Thymus (tissue), 11 donors: ENCODE measurements at regions not wholly inside any gene's neighbourhood (a gene's known extent, or its start where the extent isn't known, plus 50 kb on each side); places are given as distances from the start of the nearest gene placed in this dataset.
"Not testable (repeated sequence)": the region's sequence is repeated elsewhere in the genome, so short reads cannot be mapped to it uniquely, and the experiment has no call there.

Experiments
- DNase-seq, 9 donors: peaks; one replicate each; pipeline ENCODE4 v3.0.0-alpha.2; 2013; ENCODE audit warnings: low spot score in 9 of 9, low read depth in 6 of 9, missing footprints in 1 of 9
- H3K27ac ChIP-seq, 2 donors: one replicate each; pipeline ENCODE4 v1.5.1; 2013; ENCODE audit warnings: control low read depth in 1 of 2, low read depth in 1 of 2, low read length in 1 of 2, mild to moderate bottlenecking in 1 of 2, moderate library complexity in 1 of 2
- H3K27me3 ChIP-seq, 2 donors: one replicate each; pipeline ENCODE4 v1.5.1; 2013; ENCODE audit warnings: low read length in 1 of 2; ENCODE audit not compliant: control insufficient read depth in 2 of 2, insufficient read depth in 1 of 2
- H3K36me3 ChIP-seq, 2 donors: one replicate each; pipeline ENCODE4 v1.5.1; 2013; ENCODE audit warnings: low read length in 1 of 2, mild to moderate bottlenecking in 1 of 2, moderate library complexity in 1 of 2; ENCODE audit not compliant: control insufficient read depth in 2 of 2, insufficient read depth in 2 of 2
- H3K4me1 ChIP-seq, 2 donors: one replicate each; pipeline ENCODE4 v1.5.1; 2013; ENCODE audit warnings: low read length in 2 of 2; ENCODE audit not compliant: control insufficient read depth in 2 of 2, insufficient read depth in 2 of 2
- H3K4me3 ChIP-seq, 2 donors: one replicate each; pipeline ENCODE4 v1.5.1; 2013; ENCODE audit warnings: low read length in 2 of 2, control low read depth in 1 of 2, mild to moderate bottlenecking in 1 of 2
- H3K9me3 ChIP-seq, 2 donors: one replicate each; pipeline ENCODE4 v1.5.1; 2013; ENCODE audit warnings: low read length in 1 of 2, mild to moderate bottlenecking in 1 of 2; ENCODE audit not compliant: control insufficient read depth in 2 of 2, insufficient read depth in 1 of 2
- WGBS: extraction: QIAGEN DNeasy Blood & Tissue Kit; methylation state at CpG from one replicate; pipeline ENCODE4 v1.1.7; 2013; 5-methylcytosine and 5-hydroxymethylcytosine counted together
- donor health status: healthy.

DNA sequence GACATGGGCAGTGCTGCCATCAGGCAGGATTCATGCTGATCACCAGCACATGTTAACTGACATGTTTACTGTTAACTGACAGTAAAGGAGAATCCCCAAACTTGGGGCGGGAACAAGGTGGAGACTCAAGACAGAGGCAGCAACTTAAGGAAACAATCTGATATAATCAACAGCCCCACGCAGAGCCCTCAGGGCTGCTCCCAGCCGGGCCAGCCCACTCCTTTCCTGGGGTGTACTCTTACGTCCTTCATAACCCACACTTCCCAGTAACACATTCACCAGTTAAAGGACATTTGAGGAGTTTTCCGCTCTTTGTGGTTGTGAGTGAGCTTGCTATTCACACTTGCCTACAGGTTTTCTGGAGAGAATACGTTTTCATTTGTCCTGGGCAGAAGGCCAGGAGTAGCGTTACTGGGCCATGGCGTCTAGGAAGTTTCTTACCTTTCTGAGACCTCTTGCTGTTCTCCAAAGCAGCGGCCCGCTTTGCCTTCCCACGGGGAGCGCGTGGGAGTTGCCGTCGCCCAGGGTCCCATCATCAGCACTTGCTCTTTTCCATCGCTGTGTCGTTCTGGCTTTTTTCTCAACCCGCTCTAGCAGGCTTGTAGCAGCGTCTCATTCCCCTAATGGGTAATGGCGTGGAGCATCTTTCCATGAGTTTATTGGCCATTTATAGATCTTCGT lies 56.4 kb downstream of the FOXF2 start:
- 86% methylated on average over 21 of the region's 21 CpGs for WGBS
- no peaks in the 10 kb centered on the region for H3K36me3 ChIP-seq
- H3K9me3 ChIP-seq = no peaks in the 10 kb centered on the region
- peaks cover 0 to 2% of the 10 kb centered on the region in 2 donors for H3K27me3 ChIP-seq
- H3K4me1 ChIP-seq = no peaks in the 10 kb centered on the region
- no peak overlapping the region for H3K4me3 ChIP-seq
- no peak for DNase-seq
- no peak overlapping the region for H3K27ac ChIP-seq

DNA sequence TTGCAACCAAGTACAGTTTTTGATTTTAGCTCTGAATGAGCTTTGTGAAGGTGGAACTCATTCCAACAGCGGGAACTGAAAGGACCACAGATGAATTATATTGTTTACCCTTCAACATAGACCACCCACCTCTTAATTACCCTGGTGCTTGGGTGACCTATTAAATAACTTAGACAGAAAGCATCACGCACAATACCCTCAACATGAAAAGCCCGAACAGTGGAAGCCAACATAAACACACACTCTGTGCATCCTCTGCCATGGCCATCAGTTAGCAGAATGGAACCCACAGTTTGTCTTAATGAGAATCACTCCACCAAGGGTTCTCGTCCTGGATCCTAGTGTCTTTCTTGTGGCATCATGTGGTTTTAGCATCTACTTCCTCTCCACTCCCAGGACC lies 60.5 kb downstream of the FOXF2 start:
- H3K4me1 ChIP-seq = no peaks in the 10 kb centered on the region
- H3K4me3 ChIP-seq = no peak overlapping the region
- DNase-seq = no peak
- WGBS = 87% methylated on average over 4 of the region's 4 CpGs
- H3K27ac ChIP-seq = no peak overlapping the region
- H3K27me3 ChIP-seq = peaks cover 0 to 2% of the 10 kb centered on the region in 2 donors
- no peaks in the 10 kb centered on the region for H3K36me3 ChIP-seq
- H3K9me3 ChIP-seq = no peaks in the 10 kb centered on the region

DNA sequence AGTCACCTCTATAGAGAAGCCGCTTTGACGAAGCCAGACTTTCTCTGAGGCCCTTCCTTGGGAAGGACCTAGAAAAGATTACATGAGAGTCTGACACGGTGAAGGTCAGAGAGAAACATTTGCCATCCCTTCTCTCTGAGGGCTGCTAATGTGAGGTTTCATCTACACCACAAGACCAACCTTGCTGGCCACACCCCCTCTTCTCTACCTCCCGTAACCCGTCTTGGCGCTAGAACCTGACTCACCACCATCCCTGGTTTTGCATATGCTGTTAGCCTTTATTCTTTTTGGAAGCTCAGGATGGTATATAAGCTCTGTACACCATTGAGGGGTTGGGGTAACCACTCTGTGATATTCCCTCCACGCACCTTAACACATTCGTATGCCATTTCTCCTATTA lies 63.6 kb downstream of the FOXF2 start:
- Histone ChIP-seq H3K4me3 (no peak overlapping the region), H3K36me3 (no peaks in the 10 kb centered on the region), H3K27ac (no peak overlapping the region), H3K4me1 (no peaks in the 10 kb centered on the region), H3K27me3 (peaks cover 0 to 2% of the 10 kb centered on the region in 2 donors), H3K9me3 (no peaks in the 10 kb centered on the region)
- DNase-seq = no peak
- WGBS = 98% methylated on average over 8 of the region's 8 CpGs

DNA sequence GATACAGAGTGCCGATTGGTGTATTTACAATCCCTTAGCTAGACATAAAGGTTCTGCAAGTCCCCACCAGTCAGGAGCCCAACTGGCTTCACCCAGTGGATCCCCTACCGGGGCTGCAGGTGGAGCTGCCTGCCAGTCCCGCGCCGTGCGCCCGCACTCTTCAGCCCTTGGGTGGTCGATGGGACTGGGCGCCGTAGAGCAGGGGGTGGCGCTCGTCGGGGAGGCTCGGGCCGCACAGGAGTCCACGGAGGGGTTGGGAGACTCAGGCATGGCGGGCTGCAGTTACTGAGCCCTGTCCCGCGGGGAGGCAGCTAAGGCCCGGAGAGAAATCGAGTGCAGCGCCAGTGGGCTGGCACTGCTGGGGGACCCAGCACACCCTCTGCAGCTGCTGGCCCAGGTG lies 67.4 kb downstream of the FOXF2 start:
- not testable (repeated sequence) for H3K36me3 ChIP-seq, H3K9me3 ChIP-seq
- WGBS = over 99% methylated on average over 22 of the region's 22 CpGs

DNA sequence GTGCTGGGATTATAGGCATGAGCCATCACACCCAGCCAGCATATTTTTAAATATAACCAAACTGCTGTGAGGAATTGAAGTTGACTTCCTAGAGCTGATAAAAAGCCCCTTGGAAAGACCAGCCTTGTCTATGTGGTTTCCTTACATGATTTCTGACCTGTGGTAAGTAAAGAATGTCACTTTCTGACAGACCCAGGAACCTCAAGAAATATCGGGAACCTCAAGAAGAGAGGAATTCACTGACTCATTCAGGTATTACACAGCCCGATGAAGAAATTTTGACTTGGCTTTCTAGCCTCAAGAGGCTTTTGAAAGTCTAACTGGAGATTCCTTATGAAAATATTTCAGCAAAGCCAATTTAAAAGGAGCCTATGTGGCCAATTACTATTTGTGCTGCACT lies 71.8 kb downstream of the FOXF2 start:
- Histone ChIP-seq H3K27me3 (no peaks in the 10 kb centered on the region), H3K4me3 (no peak overlapping the region), H3K36me3 (no peaks in the 10 kb centered on the region), H3K4me1 (no peaks in the 10 kb centered on the region), H3K27ac (no peak overlapping the region), H3K9me3 (no peaks in the 10 kb centered on the region)
- no peak for DNase-seq
- 50% methylated on average over 2 of the region's 2 CpGs for WGBS

More for the DNA sequence above, 67.4 kb downstream of the FOXF2 start:
- not testable (repeated sequence) for H3K4me3 ChIP-seq, H3K4me1 ChIP-seq, H3K27ac ChIP-seq, H3K27me3 ChIP-seq, DNase-seq

DNA sequence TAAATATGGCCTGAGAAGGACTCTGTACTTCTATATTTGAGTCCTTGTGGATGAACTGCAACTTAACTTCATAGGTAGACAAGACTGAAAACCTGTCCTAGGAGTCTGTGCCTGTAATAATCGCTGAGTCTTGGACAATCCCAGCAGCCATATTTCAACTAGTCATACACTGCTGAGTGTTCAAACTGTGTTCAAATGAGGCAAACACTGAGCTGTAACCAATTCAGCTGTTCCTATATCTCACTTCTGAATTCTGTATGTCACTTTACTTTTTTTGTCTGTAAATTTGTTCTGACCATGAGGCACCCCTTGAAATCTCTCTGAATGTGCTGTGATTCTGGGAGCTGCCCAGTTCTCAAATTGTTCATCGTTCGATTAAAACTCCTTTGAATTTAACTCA lies 72.4 kb downstream of the FOXF2 start:
- DNase-seq = no peak
- Histone ChIP-seq H3K9me3 (no peaks in the 10 kb centered on the region), H3K4me1 (no peaks in the 10 kb centered on the region), H3K27me3 (no peaks in the 10 kb centered on the region), H3K36me3 (no peaks in the 10 kb centered on the region), H3K27ac (no peak overlapping the region), H3K4me3 (no peak overlapping the region)
- over 99% methylated on average over 3 of the region's 3 CpGs for WGBS

DNA sequence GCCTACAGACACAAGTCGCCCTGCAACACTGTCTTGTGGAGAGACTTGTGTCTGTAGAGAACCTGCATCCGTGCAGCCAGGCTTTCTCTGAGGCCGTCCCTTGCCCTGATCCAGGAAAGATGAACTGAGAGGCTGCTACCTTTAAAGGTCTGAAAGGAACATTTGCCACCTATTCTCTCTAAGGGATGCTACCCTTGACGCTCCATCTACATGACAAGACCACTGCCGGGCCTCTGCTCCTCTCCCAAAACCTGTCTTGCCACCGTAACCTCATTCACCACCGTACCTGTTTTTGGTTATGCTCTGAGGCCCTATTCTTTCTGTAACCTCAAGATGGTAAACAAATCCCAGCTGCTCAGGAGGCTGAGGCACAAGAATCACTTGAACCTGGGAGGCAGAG lies 73.9 kb downstream of the FOXF2 start:
- H3K27me3 ChIP-seq = no peaks in the 10 kb centered on the region
- no peaks in the 10 kb centered on the region for H3K9me3 ChIP-seq
- no peaks in the 10 kb centered on the region for H3K4me1 ChIP-seq
- H3K36me3 ChIP-seq = no peaks in the 10 kb centered on the region
- no peak overlapping the region for H3K4me3 ChIP-seq
- DNase-seq = no peak
- WGBS = 87% methylated on average over 7 of the region's 7 CpGs
- H3K27ac ChIP-seq = no peak overlapping the region

DNA sequence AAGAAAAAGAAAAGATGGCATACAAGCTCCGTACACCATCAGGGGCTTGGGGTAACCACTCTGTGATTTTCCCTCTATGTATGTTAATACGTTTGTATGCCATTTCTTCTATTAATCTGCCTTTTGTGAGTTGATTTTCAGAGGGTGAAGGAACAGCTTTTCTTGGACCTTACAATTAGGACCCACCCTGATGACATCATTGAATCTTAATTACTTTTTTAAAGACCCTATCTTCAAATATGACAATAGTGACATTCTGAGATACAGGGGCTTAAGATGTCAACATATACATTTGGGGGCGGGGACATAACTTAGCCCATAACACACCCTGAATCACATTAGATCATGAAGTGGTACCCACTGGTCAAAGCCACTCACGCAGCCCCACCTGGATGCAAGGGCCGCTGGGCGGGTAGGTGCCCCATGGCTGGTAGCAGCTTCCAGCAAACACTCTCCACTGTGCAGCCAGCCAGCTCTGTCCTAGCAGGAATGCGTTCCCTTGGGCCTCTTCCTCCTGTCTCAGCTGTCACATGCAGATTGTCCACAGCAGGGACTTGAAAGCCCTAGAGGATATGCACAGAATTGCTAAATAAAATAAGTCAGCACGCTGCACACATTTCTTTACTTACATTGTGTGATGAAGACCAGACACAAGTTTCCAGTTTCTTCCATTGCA lies 74.5 kb downstream of the FOXF2 start:
- no peaks in the 10 kb centered on the region for H3K9me3 ChIP-seq
- 94% methylated on average over 8 of the region's 8 CpGs for WGBS
- H3K4me3 ChIP-seq = no peak overlapping the region
- no peak for DNase-seq
- no peaks in the 10 kb centered on the region for H3K4me1 ChIP-seq
- H3K36me3 ChIP-seq = no peaks in the 10 kb centered on the region
- H3K27ac ChIP-seq = no peak overlapping the region
- no peaks in the 10 kb centered on the region for H3K27me3 ChIP-seq

DNA sequence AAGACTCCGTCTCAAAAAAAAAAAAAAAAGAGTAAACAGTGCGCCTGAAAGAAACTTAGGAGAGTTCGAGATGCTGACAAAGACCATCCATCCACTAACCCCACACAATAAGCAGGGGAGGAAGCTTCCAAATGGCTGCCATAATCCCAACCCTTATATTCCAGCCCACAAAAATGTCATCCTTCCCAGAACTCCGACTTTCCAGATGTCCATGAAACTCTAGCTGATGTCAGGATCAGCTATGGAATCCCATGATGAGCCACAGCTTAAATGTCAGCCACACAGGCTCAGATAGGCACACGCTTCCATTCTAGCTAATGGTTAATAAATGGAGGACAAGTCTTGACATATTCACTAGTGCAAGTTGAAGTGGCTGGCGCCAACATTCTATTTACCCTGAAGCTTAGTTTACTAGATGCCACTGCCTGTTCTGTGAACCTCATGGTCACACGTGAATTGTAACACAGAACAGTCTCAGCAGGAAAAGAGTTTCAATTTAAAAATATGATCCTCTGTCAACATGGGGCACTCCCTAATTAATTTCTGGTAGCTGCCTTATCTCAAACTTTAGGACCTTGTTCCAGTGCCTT lies 75.5 kb downstream of the FOXF2 start:
- Histone ChIP-seq H3K4me1 (no peaks in the 10 kb centered on the region), H3K4me3 (no peak overlapping the region), H3K9me3 (no peaks in the 10 kb centered on the region), H3K27me3 (no peaks in the 10 kb centered on the region), H3K36me3 (no peaks in the 10 kb centered on the region), H3K27ac (no peak overlapping the region)
- WGBS = 93% methylated on average over 7 of the region's 7 CpGs
- no peak for DNase-seq
